GM19240 (cell line): ENCODE measurements at regions not wholly inside any gene's neighbourhood (a gene's known extent, or its start where the extent isn't known, plus 50 kb on each side); places are given as distances from the start of the nearest gene placed in this dataset.

Experiments used
- DNase-seq: peaks from one replicate; pipeline ENCODE4 v3.0.0; 2011; ENCODE audit warnings: low spot score; ENCODE audit not compliant: insufficient read length

GRCh38 chr22:47375621-47376321 lies 613.3 kb downstream of the TBC1D22A start:
- DNase-seq: no peak

DNA sequence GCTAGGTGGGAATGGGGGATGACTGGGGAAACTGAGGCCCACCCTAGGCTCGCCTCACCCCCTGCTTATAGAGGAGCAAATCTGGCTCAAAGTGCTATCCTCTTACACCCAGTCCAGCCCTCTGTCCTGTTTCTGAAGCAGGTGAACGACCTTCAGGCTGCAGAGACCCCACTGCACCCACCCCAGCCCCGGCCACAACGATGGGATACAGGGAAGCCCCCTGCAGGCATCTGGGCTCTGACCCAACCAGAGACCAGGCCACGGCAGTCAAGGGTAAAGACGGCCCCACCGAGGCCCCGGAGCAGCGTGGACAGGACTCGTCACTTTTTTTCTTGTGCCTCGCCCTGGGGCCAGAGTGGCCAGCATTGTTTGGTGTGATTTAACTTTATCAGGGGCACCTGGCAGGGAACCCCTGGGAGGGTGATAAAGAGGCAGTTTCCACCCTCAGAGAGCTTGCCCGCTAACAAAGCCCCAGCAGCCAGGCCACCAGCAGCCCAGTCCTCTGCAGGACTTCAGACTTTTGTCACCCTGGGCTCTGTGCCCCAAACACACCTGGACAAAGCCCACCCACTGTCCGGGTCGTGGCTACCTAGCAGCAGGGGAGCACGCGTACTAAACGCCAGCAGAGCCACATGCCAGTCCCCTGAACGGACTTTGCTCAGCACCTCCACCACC lies 612.6 kb downstream of the TBC1D22A start:
- DNase-seq: no peak

DNA sequence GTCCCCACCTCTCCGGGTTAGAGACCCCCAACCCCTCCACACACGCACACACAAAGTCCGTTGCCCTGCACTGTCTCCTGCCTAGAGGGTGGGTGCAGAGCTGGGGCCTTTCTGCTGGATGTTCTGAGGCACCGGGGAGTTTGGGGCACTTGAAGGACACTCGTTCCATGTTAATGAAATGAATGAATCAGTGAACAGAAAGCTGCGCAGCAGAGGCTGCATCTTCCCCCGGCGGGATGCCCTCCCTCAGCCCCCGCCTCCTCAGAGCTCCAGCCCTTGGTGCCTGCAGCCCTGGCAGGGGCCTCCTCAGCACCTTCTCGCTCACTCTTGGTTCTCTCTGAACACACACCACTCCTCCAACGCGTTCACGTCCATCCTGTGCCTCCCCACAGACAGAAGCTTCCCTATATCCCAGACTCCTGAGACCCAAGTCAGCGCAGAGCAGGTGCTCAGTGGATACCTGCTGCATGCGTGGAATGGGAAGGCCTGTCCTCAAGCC lies 611.9 kb downstream of the TBC1D22A start:
- no peak for DNase-seq

- no peak for DNase-seq
Observed at GRCh38 chr22:47373648-47374272, 611.3 kb downstream of the TBC1D22A start.

- DNase-seq: no peak
Observed at GRCh38 chr22:47372596-47373385, 610.3 kb downstream of the TBC1D22A start.

- no peak for DNase-seq
Observed at GRCh38 chr22:47372111-47372581, 609.7 kb downstream of the TBC1D22A start.

DNA sequence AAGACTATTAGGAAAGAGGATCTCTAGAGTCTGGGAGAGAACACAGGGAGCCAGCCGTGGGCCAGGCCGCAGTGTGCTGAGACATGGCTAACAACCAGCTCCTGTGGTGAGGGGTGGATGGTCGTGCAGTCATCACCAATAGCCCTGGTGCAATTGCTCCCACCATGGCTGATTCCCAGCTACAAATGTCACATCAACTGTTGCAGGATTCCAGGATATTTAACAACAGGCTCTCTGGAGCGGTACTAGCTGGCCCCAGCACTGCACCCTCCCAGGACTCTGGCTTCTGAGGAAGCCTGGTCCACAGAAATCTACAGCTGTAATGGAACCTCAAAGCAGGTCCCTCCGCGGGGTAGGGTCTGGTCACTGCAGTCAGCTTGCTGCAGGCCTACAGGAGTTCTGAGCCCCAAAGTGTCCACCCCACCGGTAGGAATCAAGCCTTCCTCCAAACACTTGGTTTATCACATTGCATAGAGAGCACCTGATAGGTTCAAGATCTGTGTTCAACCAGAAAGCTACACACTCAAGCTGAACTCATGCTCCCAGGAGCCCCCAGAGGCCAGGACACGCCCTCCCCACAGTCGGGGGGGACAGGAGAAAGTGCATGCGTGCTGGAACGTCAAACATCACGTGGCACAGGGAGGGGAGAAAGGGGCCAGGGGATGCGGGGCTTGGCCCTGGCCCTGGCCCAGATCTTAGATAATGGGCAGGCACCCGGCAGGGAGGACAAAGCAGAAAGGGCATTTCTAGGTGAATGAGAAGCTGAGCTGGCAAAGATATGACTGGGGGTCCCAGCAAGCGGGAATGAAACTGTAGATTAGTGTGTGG lies 609.0 kb downstream of the TBC1D22A start:
- DNase-seq: no peak

DNA sequence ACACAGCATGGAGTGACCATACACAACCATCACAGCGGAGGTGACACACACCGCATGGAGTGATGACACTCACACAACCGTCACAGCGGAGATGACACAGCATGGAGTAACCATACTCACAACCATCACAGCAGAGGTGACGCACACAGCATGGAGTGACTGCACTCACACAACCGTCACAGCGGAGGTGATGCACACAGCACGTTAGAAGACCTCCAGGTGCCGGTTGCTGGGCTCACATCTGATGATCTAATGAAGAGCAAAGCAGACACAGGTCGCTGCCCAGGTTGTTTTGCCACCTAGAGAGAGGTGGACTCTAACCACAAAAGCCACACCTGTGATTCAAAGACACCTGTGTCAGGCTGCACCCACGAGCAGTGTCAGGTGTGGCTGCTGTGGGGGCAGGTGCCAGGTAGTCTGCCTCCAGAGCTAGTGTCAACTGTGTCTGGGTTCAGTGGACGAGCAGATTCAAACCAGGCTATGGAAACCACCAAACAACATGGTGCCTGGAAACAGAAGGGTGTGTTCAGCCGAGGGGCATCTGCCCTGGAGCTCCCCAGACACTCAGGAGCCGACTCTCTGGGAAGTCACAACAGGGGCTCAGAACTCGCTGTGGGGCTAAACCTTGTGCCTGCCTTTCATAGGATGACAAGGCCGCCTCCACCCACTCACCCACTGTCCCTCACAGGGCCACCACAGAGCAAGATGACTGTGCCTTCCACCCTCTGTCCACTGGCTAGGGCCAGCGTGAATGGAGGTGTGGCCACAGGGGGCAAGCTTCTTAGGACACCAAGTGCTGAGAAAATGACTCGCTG lies 608.2 kb downstream of the TBC1D22A start:
- no peak for DNase-seq

DNA sequence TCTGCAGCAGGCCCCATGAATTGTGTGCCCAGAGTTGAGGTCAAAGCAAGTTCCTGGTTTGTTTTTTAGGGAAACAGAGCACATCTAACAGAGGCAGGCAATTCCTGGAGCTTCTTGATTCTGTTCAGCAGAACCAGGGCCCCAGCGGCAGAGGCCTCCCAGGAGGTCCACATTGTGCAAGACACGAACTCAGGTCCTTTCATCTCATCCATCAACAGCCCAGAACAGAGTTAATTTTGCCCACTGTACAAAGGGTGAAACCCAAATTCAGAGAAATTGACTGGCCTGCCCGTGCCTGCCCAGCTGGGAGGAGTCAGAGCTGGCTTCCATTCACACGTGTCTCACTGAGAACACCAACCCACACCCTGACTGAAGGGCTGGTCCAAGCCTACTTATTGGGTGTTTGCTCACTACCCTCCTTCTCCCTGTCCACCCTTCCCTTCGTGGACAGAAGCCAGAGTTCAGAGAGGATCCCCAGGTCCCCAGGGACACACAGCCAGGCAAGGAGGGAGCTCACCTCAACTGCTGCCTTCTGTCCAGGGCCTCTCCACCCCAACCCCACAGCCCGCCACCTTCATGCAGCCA lies 607.1 kb downstream of the TBC1D22A start:
- DNase-seq: no peak

- no peak for DNase-seq
Observed at GRCh38 chr22:47369020-47369419, 606.6 kb downstream of the TBC1D22A start.

DNA sequence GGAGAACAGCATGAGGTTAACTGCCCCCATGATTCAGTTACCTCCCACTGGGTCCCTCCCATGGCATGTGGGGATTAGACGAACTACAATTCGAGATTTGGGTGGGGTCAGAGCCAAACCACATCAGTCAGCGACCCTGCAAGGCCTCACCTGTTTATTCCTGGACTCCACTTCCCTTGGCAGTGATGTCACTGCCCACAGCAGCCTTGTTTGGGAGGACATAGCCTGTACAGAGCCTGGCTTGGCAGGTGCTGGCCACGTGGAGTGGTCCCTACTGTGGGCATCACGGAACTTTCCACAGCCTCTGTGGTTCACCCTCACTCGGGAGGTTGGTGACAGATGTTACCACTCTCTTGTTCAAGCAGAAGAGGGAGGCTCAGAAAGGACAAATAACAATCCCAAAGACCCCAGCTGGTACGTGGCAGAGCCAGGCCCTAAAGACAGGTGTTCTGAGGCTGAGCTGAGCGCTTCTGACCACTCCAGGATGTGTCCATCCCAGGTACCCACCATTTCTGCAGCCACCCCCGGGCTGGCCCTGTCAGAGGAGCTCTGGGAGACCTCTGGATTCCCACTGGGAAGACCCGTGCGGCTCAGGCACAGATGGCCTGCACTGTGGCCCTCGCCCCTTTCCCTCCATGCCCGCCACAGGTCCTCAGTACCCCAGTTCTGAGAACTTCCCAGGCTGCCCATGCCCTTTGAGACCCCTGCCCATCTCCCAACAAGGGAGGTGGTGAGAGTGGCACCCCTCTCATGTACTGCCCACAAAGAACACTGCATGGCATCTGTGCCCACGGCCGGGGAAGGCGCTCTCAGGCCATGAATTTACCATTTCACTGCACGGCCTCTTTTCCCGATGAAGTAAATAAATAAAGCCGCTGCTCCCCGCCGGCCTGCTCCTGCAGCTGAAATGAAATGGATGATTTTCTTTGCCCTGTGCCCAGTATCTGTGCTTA lies 605.8 kb downstream of the TBC1D22A start:
- no peak for DNase-seq

DNA sequence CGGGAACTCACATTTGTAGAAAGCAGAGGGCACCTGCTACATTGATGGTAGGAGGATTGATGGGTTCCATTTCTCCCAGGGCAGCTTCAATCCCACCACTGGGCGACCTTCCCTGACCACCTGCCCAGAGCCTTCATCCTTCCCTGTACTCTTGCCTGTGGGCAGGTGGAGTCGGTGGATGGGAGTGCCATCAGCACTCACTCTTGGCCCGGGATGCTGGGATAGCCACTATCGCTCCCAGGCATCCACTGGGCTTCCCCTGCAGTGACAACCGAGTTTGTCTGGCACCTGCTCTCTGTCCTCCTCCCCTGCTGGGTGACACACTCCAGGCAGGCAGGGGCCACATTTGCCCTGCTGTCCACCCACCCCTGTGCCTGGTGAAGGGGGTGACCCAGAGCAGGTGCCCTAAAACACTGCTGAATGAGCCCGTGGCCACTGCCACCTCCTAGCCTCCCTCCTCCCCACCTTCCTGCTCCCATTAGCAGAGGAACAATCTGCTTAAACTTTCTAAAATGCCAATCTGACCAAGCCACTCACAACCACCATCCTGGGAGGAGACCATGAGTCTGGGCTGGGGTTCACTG lies 604.7 kb downstream of the TBC1D22A start:
- DNase-seq: no peak

- no peak for DNase-seq
Observed at GRCh38 chr22:47366026-47366767, 603.7 kb downstream of the TBC1D22A start.

DNA sequence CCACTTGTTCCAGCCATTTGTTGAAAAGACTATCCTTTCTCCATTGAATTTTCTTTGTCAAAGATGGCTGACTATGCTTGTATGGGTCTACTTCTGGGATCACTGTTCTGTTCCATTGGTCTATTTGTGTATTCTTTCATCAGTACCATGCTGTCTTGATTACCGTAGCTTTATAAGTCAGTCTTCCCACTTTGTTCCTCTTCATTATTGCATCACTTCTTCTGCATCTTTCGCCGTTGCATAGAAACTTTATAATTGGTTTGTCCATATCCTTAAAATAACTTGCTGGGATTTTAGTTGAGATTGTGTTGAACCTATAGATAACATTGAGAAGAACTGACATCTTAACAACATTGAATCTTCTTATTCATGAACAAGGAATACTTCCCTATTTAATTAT lies 598.8 kb downstream of the TBC1D22A start:
- no peak for DNase-seq

DNA sequence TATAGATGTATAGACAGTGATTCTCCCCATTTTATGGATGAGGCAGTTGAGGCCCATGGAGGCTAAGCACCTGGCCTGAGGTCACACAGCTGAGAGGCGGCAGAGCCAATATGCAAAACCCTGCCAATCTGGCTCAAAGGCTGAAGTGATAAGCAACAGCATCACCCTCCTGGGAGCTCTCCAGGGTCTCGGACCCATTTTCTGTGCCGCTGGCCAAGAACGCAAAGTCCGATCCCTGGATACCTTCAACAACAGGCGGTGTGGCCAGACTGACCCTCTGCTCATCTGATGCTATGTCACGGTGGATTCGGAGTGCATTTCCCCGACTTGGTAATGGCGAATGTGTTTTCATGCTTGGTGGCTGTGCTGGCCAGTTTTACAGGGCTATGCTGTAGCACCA lies 595.0 kb downstream of the TBC1D22A start:
- DNase-seq: no peak

GRCh38 chr22:47357086-47357485 lies 594.6 kb downstream of the TBC1D22A start:
- no peak for DNase-seq

- DNase-seq: no peak
Observed at GRCh38 chr22:47356511-47357011, 594.1 kb downstream of the TBC1D22A start.
